Effector memory CD8-positive, alpha-beta T cell (primary cell): ENCODE measurements at regions not wholly inside any gene's neighbourhood (a gene's known extent, or its start where the extent isn't known, plus 50 kb on each side); places are given as distances from the start of the nearest gene placed in this dataset.
"Not testable (repeated sequence)": the region's sequence is repeated elsewhere in the genome, so short reads cannot be mapped to it uniquely, and the experiment has no call there.

Experiments
- ATAC-seq: fragments of 150-1000 bp; cut with Tn5 transposase; replicated peaks from 2 replicates; pipeline ENCODE4 v1.10.0; 2021; ENCODE audit warnings: mild to moderate bottlenecking, moderate library complexity
- DNase-seq, 3 experiments: peaks; one replicate each; pipeline ENCODE4 v3.0.0; 2021
- H3K27ac Mint-ChIP-seq, 2 donors: one replicate each; pipeline ENCODE4 v1.8.0; 2022; ENCODE audit warnings: mild to moderate bottlenecking in 2 of 2, mixed read lengths in 2 of 2, moderate library complexity in 2 of 2
- H3K27me3 Mint-ChIP-seq, 2 donors: one replicate each; pipeline ENCODE4 v1.8.0; 2022; ENCODE audit warnings: mixed read lengths in 2 of 2
- H3K36me3 Mint-ChIP-seq: one replicate; pipeline ENCODE4 v1.8.0; 2022; ENCODE audit warnings: mild to moderate bottlenecking, moderate library complexity, mixed read lengths; ENCODE audit not compliant: insufficient read depth
- H3K4me1 Mint-ChIP-seq, 2 donors: one replicate each; pipeline ENCODE4 v1.8.0; 2022; ENCODE audit warnings: low read depth in 2 of 2, mixed read lengths in 2 of 2
- H3K4me3 Mint-ChIP-seq, 2 donors: one replicate each; pipeline ENCODE4 v1.8.0; 2022; ENCODE audit warnings: mild to moderate bottlenecking in 2 of 2, mixed read lengths in 2 of 2, moderate library complexity in 2 of 2
- H3K9me3 Mint-ChIP-seq, 2 donors: one replicate each; pipeline ENCODE4 v1.8.0; 2022; ENCODE audit warnings: mixed read lengths in 2 of 2

DNA sequence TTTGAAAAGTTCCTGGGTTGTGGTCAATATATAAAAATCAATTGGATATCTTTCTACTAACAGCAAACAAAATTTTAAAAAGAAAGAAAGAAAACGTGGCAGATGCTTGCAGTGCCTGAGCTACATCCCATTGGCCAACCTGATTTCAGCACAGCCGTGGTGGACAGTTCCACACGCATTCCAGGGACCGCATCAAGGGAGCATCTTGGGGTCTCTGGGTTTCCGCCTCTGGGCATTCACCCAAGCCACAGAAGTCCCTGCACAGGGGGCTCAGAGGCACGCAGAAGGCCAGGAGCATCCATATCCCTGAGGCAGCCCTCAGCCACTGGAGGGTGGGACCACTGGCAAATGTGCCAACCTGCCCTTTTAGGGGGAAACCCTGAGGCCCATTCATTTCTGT, 254.5 kb upstream of the RNF32 start:
- no peaks in the 10 kb centered on the region for H3K36me3 Mint-ChIP-seq
- DNase-seq, result no peak
- H3K9me3 Mint-ChIP-seq, result peaks cover 5 to 6% of the 10 kb centered on the region in 2 donors
- no peak overlapping the region for H3K27ac Mint-ChIP-seq
- H3K4me3 Mint-ChIP-seq, result no peak overlapping the region
- no peak for ATAC-seq
- no peaks in the 10 kb centered on the region for H3K4me1 Mint-ChIP-seq
- peaks cover 0 to 39% of the 10 kb centered on the region in 2 donors for H3K27me3 Mint-ChIP-seq

DNA sequence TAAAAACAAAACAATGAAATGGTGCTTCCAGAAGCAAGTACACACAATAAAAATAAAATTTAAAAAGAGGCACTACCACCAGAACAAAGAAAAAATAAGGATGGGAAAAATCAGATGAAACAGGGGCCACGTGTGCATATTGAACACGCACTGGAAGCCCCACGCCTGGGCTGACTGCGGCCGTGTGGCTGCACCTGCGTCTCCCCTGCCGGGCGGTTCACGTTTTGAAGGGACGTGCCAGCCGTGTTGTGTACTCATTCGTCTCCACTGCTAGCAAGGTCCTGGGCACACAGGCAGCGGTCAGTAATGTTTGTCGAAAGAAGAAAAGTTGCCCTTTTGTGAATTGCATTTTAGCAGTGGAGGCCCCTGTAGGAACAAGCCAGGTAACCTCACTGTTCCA, 255.9 kb upstream of the RNF32 start:
- Mint-ChIP-seq H3K4me3 (no peak overlapping the region), H3K9me3 (no peaks in the 10 kb centered on the region), H3K27ac (no peak overlapping the region), H3K27me3 (peaks cover 0 to 30% of the 10 kb centered on the region in 2 donors), H3K4me1 (no peaks in the 10 kb centered on the region), H3K36me3 (no peaks in the 10 kb centered on the region)
- no peak for DNase-seq
- no peak for ATAC-seq

DNA sequence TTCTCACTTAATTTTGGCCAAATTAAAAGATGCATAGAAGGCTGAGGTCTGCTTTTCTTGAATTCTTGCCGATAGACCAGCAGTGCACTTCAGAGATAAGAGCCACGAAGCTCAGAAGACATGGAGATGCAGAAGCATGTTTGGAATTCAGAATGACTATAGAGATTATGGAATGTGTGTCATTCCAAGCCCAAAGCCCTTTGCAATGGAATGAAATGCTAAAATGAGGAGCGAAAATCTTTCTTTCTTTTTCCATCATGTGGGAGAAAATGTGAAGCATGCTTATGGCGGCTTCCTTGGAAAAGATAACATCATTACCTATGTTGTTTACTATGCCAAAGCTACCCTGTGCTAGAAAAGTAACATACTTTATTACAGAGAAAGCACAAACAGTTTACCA, 257.0 kb upstream of the RNF32 start:
- ATAC-seq, result no peak
- H3K4me1 Mint-ChIP-seq, result no peaks in the 10 kb centered on the region

DNA sequence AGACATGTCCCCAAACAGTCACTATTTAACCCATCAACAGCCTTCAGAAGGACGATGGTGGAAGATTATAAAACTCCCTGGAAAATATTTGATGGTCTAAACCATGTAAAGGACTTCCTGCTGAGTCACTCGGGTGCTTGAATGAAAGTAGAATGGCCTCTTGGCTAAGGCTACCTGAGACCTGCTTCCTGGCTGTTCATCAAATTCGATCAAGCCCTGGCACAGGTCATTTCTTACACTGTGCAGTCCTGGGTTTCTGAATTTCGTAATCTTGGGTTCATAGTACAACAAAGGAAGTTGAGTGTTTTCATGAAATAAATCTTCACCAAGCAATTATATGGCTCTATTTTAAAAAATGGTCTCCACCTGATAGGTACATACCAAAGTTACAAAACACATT, 260.3 kb upstream of the RNF32 start:
- ATAC-seq (no peak), DNase-seq (no peak)
- H3K4me3 Mint-ChIP-seq, result no peak overlapping the region
- H3K9me3 Mint-ChIP-seq, result no peaks in the 10 kb centered on the region
- H3K4me1 Mint-ChIP-seq, result no peaks in the 10 kb centered on the region
- H3K27ac Mint-ChIP-seq, result no peak overlapping the region
- H3K27me3 Mint-ChIP-seq, result peaks cover 0 to 42% of the 10 kb centered on the region in 2 donors
- H3K36me3 Mint-ChIP-seq, result no peaks in the 10 kb centered on the region

More for the DNA sequence above, 257.0 kb upstream of the RNF32 start:
- H3K9me3 Mint-ChIP-seq, result no peaks in the 10 kb centered on the region
- H3K36me3 Mint-ChIP-seq, result no peaks in the 10 kb centered on the region
- H3K4me3 Mint-ChIP-seq, result no peak overlapping the region
- H3K27ac Mint-ChIP-seq, result no peak overlapping the region
- H3K27me3 Mint-ChIP-seq, result peaks cover 0 to 21% of the 10 kb centered on the region in 2 donors
- no peak for DNase-seq

DNA sequence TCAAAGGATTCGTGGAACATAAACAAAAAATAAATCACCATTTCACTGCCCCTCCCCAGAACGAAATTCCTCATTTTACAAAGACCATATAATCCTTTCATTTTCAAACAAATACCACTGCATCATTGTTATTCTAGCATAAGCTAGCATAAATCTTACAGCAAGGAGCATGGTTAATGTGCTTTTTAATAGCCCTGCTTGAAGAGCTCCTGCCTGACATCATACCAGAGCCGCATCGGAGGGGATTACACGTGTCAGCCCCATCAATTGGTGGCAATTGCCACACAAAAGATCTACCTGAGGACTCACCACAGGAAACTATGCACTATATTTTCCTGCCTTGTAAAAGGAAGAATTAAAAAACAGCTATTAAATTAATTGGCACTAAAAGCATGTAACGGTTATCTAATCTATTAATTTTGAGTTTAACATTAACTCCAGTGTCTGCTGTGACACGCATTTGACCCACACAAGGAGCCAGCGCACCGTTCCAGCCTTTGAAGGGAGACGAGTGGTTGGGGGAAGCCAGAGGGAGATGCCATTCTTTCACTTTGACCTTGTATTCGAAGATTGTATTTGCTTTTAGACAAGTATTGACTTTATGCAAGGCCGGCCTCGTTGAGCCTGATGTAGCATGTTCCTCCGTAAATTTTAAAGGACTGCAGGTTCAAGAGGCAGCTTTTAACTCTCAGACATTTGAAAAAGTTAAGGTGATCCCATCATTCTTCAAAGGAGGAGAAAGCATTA, 261.1 kb upstream of the RNF32 start:
- no peak for DNase-seq
- Mint-ChIP-seq H3K4me1 (no peaks in the 10 kb centered on the region), H3K27ac (no peak overlapping the region), H3K4me3 (no peak overlapping the region), H3K27me3 (peaks cover 0 to 42% of the 10 kb centered on the region in 2 donors), H3K36me3 (no peaks in the 10 kb centered on the region), H3K9me3 (no peaks in the 10 kb centered on the region)
- no peak for ATAC-seq

DNA sequence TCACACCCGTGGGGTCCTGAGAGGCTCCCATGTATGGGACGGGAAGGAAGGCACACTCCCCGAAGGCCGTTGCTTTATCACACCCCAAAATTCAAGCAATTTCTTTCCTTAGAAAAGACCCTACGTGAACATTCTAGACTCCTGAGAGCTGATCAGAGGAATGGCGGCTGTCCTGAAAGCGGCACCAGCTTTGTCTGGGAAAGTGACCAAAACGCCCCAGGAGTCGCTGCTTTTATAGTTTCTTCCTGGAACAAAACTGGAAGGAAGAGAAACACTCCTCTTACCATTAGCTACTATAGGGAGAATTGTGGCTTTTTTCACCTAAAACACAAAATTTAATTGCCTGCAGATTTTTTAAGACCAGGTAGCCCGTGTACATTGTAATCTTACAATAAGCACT, 261.8 kb upstream of the RNF32 start:
- DNase-seq, result no peak
- H3K27ac Mint-ChIP-seq, result no peak overlapping the region
- H3K9me3 Mint-ChIP-seq, result no peaks in the 10 kb centered on the region
- H3K36me3 Mint-ChIP-seq, result no peaks in the 10 kb centered on the region
- H3K4me1 Mint-ChIP-seq, result no peaks in the 10 kb centered on the region
- ATAC-seq, result no peak
- H3K27me3 Mint-ChIP-seq, result peaks cover 0 to 42% of the 10 kb centered on the region in 2 donors
- H3K4me3 Mint-ChIP-seq, result no peak overlapping the region

DNA sequence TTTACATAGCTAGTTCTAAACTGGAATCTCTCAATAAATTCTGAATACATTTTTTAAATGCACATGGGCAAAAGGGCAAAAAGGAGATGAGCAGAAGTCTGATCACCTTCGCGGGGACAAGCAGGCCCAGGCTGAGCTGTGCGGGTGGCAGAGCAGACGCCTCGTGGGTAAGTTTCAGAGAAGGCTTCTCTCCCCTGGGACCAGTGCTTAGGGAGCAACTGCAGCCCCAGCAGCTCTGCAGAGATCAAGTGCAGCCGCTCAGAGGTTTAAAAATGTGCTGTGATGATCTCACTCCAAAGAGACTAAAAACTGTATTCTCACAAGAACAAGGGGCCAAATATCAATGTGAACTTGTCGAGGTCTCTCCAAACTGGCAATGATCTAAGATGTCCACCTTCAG, 264.3 kb upstream of the RNF32 start:
- H3K9me3 Mint-ChIP-seq, result peaks cover 0 to 2% of the 10 kb centered on the region in 2 donors
- H3K4me3 Mint-ChIP-seq, result no peak overlapping the region
- DNase-seq (no peak), ATAC-seq (no peak)
- peaks cover 0 to 24% of the 10 kb centered on the region in 2 donors for H3K27me3 Mint-ChIP-seq
- no peaks in the 10 kb centered on the region for H3K36me3 Mint-ChIP-seq
- no peaks in the 10 kb centered on the region for H3K4me1 Mint-ChIP-seq
- H3K27ac Mint-ChIP-seq, result no peak overlapping the region

DNA sequence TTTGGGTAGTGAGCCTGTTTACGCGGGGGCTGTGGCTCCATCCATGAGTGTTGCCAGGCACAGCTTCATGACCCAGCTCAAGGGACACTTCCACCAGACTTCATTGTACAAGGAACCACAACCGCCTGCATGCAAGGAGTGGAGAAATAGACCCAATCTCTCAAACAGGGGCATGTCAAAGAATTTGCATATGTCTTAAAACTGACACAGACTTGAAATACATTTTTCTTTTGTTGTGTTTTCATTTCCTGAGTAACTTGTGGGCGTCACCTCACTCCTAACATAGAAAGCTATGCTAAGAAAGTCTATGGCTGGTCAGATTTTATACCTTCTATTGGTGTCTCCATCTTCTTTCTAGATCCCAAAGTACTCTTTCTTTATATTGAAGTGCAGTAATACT, 266.2 kb upstream of the RNF32 start:
- Mint-ChIP-seq H3K4me3 (no peak overlapping the region), H3K4me1 (no peaks in the 10 kb centered on the region), H3K27ac (no peak overlapping the region), H3K9me3 (peaks cover 0 to 2% of the 10 kb centered on the region in 2 donors), H3K36me3 (no peaks in the 10 kb centered on the region), H3K27me3 (peaks cover 0 to 21% of the 10 kb centered on the region in 2 donors)
- no peak for ATAC-seq
- no peak for DNase-seq

DNA sequence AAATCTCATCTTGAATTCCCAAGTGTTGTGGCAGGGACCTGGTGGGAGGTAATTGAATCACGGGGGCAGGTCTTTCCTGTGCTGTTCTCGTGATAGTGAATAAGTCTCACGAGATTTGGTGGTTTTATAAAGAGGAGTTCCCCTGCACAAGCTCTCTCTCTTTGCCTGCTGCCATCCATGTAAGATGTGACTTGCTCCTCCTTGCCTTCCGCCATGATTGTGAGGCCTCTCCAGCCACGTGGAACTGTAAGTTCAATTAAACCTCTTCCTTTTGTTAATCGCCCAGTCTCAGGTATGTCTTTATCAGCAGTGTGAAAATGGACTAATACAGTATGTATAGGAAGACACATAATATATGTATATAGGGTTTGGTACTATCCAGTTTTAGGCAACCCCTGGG, 270.6 kb upstream of the RNF32 start:
- DNase-seq, H3K27ac Mint-ChIP-seq, ATAC-seq, H3K36me3 Mint-ChIP-seq, H3K4me1 Mint-ChIP-seq, H3K9me3 Mint-ChIP-seq, H3K27me3 Mint-ChIP-seq, H3K4me3 Mint-ChIP-seq: not testable (repeated sequence)

DNA sequence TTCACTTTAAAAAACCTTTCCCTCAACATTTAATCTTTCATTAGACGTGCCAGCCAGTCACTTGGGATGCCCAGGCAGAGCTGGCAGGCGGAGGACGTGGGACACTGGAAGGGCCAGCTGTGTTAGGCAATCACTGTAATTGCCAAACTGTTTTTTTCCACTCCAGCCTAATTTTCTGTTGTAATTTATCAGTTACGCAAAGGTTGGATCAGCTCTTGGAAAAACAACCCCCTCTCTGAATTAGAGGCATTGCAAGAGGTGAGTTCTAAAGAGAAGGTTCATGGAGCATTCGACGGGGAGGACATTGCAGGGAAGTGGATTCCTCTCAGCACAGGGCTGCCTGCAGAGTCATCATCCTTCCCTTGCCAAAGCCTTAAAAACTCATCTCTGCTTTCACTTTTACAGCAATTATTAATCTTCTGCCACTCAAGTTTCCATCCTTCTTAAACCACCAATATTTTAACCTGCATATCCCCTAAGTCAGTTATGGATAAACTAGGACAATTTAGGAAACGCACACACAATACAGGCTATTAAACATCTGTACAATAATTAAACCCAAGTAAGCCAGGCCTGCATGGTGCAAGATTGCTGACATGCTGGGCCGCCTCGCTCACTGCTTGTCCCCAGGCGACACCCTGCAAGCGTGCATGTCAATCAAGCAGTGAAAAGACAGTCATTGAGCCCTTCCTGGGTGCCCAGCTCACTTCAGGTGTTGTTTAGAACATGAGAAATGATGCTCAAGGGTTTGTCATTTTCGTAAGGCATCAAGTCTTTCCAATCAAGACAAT, 272.3 kb upstream of the RNF32 start:
- Mint-ChIP-seq H3K27me3 (peaks cover 0 to 3% of the 10 kb centered on the region in 2 donors), H3K27ac (no peak overlapping the region), H3K9me3 (peaks cover 0 to 3% of the 10 kb centered on the region in 2 donors), H3K4me3 (no peak overlapping the region), H3K4me1 (no peaks in the 10 kb centered on the region), H3K36me3 (no peaks in the 10 kb centered on the region)
- DNase-seq (no peak), ATAC-seq (no peak)

DNA sequence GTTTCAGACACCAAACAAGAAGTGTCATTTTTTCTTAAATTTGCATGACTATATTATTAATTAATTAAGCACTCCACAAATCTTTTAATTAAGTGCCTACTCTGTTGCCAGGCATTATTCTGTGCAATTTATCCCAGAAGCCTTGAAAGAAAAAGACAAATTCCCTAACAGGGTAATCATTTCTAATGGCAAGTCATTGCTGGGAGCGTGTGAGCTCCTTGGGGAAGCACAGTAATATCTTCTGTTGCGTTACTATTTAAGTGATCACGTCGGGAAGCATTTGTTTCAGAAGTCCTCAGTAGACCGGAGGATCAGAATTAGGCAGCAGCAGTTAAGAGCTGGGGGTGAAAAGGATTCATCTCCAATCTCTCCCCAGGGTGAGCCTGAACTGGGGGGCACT, 276.8 kb upstream of the RNF32 start:
- Mint-ChIP-seq H3K4me3 (no peak overlapping the region), H3K4me1 (no peaks in the 10 kb centered on the region), H3K27ac (no peak overlapping the region), H3K9me3 (peaks cover 0 to 2% of the 10 kb centered on the region in 2 donors), H3K36me3 (no peaks in the 10 kb centered on the region), H3K27me3 (peaks cover 0 to 21% of the 10 kb centered on the region in 2 donors)
- DNase-seq, result no peak
- ATAC-seq, result no peak

DNA sequence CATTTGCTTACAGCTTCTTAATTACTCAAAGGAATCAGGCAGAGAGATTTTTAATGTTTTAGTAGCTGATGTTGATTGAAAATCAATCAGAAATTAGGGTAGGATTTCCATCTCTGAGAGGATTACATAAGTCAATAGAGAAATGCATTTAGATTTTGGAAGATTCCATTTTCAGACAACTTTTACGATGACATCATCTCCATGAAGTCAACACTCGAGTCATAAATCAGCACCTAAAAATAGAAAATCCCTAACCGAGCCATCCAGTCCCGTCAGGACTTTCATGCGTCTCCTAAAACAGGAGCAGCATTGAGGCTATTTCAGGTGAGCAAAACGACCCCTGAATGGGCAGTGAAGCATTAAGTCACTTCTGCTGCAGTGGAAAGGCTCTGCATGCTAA, 279.7 kb upstream of the RNF32 start:
- no peak overlapping the region for H3K4me3 Mint-ChIP-seq
- peaks cover 0 to 2% of the 10 kb centered on the region in 2 donors for H3K9me3 Mint-ChIP-seq
- ATAC-seq, result no peak
- DNase-seq, result no peak
- no peaks in the 10 kb centered on the region for H3K4me1 Mint-ChIP-seq
- H3K27me3 Mint-ChIP-seq, result peaks cover 6 to 21% of the 10 kb centered on the region in 2 donors
- no peak overlapping the region for H3K27ac Mint-ChIP-seq
- H3K36me3 Mint-ChIP-seq, result no peaks in the 10 kb centered on the region

DNA sequence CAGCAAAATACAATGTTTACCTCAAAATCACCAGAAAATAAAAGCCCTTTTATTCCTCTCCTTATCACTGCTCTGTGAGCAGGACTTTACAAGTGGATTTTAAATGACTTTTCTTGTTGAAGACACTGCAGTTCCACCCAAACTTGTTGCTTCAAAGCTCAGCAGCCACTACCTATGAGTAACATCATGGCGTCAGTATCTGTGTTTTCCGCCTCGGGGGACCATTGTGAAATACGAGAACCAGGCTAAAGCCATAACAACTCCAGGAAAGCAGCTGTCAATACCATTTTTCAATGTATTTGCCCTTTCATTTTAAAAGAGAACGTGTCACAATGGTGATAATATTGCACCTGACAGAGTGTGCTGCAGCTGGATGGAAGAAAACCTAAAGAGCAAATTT, 284.0 kb upstream of the RNF32 start:
- DNase-seq (no peak), ATAC-seq (no peak)
- no peak overlapping the region for H3K4me3 Mint-ChIP-seq
- H3K27me3 Mint-ChIP-seq, result peaks cover 6% of the 10 kb centered on the region in 2 donors
- H3K27ac Mint-ChIP-seq, result no peak overlapping the region
- H3K9me3 Mint-ChIP-seq, result no peaks in the 10 kb centered on the region
- no peaks in the 10 kb centered on the region for H3K36me3 Mint-ChIP-seq
- no peaks in the 10 kb centered on the region for H3K4me1 Mint-ChIP-seq

DNA sequence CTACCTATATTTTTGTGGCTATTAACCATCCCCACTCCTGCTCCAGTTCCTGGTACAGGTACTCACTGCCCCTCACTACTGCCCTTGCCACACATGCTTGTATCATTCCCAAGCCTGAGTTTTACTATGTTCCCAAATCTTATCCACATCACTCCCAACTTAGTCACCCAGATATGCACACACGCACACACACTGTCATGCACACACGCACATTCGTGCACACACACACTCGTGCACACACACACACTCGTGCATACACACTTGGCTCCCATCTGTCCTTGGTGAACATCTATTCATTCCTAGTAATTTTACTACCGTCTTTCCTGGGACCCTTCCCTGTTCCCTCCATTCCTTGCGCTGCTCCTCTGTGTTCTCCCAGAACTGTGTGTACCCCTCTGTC, 287.2 kb upstream of the RNF32 start:
- Mint-ChIP-seq H3K4me3 (no peak overlapping the region), H3K4me1 (no peaks in the 10 kb centered on the region), H3K27me3 (peaks cover 0 to 6% of the 10 kb centered on the region in 2 donors), H3K36me3 (no peaks in the 10 kb centered on the region), H3K9me3 (no peaks in the 10 kb centered on the region), H3K27ac (no peak overlapping the region)
- ATAC-seq, result no peak
- DNase-seq, result no peak
